Naive thymus-derived CD8-positive, alpha-beta T cell (primary cell): ENCODE measurements at regions not wholly inside any gene's neighbourhood (a gene's known extent, or its start where the extent isn't known, plus 50 kb on each side); places are given as distances from the start of the nearest gene placed in this dataset.
"Not testable (repeated sequence)": the region's sequence is repeated elsewhere in the genome, so short reads cannot be mapped to it uniquely, and the experiment has no call there.

Experiments used
- ATAC-seq, 2 donors: fragments of 150-1000 bp; cut with Tn5 transposase in 1 of 2; sonication (Bioruptor Pico), chemical (Tn5 transposase) in 1 of 2; 1 replicate in 1 of 2; 2 replicates in 1 of 2; pipeline ENCODE4 v1.10.0; 2021; ENCODE audit warnings: mild to moderate bottlenecking in 2 of 2, moderate library complexity in 2 of 2
- POLR2A ChIA-PET: fragments of 350-600 bp; sonication (Branson Sonifier 250); formaldehyde crosslinking; loops from one replicate; lab custom pipeline; 2021; ENCODE audit warnings: antibody characterized with exemption; lab: Charles Lee
- DNase-seq, 10 donors: peaks; one replicate each; pipeline versions ENCODE4 v3.0.0 to v3.0.0-alpha.2; 2020 to 2022
- H3K27ac Mint-ChIP-seq, 10 donors: one replicate each; pipeline ENCODE4 v1.8.0; 2020 to 2022; ENCODE audit warnings: mild to moderate bottlenecking in 10 of 10, mixed read lengths in 10 of 10, moderate library complexity in 4 of 10, inconsistent platforms in 1 of 10
- H3K27me3 Mint-ChIP-seq, 5 donors: one replicate each; pipeline ENCODE4 v1.8.0; 2021 to 2022; ENCODE audit warnings: mixed read lengths in 5 of 5
- H3K36me3 Mint-ChIP-seq, 3 donors: one replicate each; pipeline ENCODE4 v1.8.0; 2020 to 2022; ENCODE audit warnings: mixed read lengths in 3 of 3, mild to moderate bottlenecking in 2 of 3, inconsistent platforms in 1 of 3
- H3K4me1 Mint-ChIP-seq, 4 donors: one replicate each; pipeline ENCODE4 v1.8.0; 2021 to 2022; ENCODE audit warnings: mixed read lengths in 4 of 4
- H3K4me3 Mint-ChIP-seq, 10 donors: one replicate each; pipeline ENCODE4 v1.8.0; 2020 to 2022; ENCODE audit warnings: mild to moderate bottlenecking in 10 of 10, mixed read lengths in 10 of 10, moderate library complexity in 6 of 10, inconsistent platforms in 1 of 10
- H3K9me3 Mint-ChIP-seq, 9 donors: one replicate each; pipeline ENCODE4 v1.8.0; 2020 to 2022; ENCODE audit warnings: mixed read lengths in 9 of 9, mild to moderate bottlenecking in 3 of 9, inconsistent platforms in 1 of 9, moderate library complexity in 1 of 9

DNA sequence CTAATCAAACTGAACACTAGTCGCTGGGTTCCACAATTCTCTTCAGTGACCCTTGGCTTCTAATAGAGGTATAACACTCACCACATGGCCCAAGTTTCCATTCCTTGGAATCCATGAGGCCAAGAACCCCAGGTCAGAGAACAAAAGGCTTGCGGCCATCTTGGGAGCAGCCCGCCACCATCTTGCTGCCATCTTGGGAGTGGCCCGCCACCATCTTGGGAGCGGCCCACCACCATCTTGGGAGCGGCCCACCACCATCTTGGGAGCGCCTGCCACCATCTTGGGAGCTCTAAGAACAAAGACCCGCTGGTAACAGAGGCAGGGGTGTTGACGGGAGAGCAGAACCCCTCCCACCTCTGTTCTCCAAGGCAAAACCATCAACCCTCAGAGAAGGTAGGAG is 493.4 kb downstream of the MATN1 start:
- POLR2A ChIA-PET, result no interaction called here

GRCh38 chr1:30229557-30229956 is 493.8 kb downstream of the MATN1 start:
- Mint-ChIP-seq H3K27ac (no peak overlapping the region), H3K4me3 (no peak overlapping the region), H3K9me3 (no peaks in the 10 kb centered on the region), H3K27me3 (peaks cover 7 to 45% (median 13%) of the 10 kb centered on the region in 5 donors), H3K36me3 (no peaks in the 10 kb centered on the region), H3K4me1 (no peaks in the 10 kb centered on the region)
- DNase-seq (no peak), ATAC-seq (no peak)
- POLR2A ChIA-PET, result no interaction called here

More for the DNA sequence above, 493.4 kb downstream of the MATN1 start:
- no peaks in the 10 kb centered on the region for H3K9me3 Mint-ChIP-seq
- peaks cover 7 to 41% (median 11%) of the 10 kb centered on the region in 5 donors for H3K27me3 Mint-ChIP-seq
- H3K4me3 Mint-ChIP-seq, result no peak overlapping the region
- ATAC-seq (no peak), DNase-seq (no peak)
- H3K27ac Mint-ChIP-seq, result no peak overlapping the region
- H3K4me1 Mint-ChIP-seq, result no peaks in the 10 kb centered on the region
- H3K36me3 Mint-ChIP-seq, result no peaks in the 10 kb centered on the region

- POLR2A ChIA-PET, result no interaction called here
- Mint-ChIP-seq H3K4me1 (no peaks in the 10 kb centered on the region), H3K27me3 (peaks cover 7 to 38% (median 14%) of the 10 kb centered on the region in 5 donors), H3K27ac (no peak overlapping the region), H3K4me3 (no peak overlapping the region), H3K36me3 (no peaks in the 10 kb centered on the region), H3K9me3 (no peaks in the 10 kb centered on the region)
- ATAC-seq (no peak), DNase-seq (no peak)
Measured at GRCh38 chr1:30226648-30227047, 496.7 kb downstream of the MATN1 start.

GRCh38 chr1:30225357-30225756 is 498.0 kb downstream of the MATN1 start:
- no peak for DNase-seq
- no peak overlapping the region for H3K27ac Mint-ChIP-seq
- no peaks in the 10 kb centered on the region for H3K36me3 Mint-ChIP-seq
- peaks cover 7 to 48% (median 18%) of the 10 kb centered on the region in 5 donors for H3K27me3 Mint-ChIP-seq
- no peak for ATAC-seq
- H3K4me3 Mint-ChIP-seq, result no peak overlapping the region
- peaks cover 0 to 2% (median 0%) of the 10 kb centered on the region in 4 donors for H3K4me1 Mint-ChIP-seq
- no peaks in the 10 kb centered on the region for H3K9me3 Mint-ChIP-seq
- POLR2A ChIA-PET, result no interaction called here

GRCh38 chr1:30219675-30220074 is 503.7 kb downstream of the MATN1 start:
- Mint-ChIP-seq H3K4me3 (no peak overlapping the region), H3K9me3 (no peaks in the 10 kb centered on the region), H3K36me3 (no peaks in the 10 kb centered on the region), H3K27me3 (peaks cover 6 to 36% (median 16%) of the 10 kb centered on the region in 5 donors), H3K27ac (no peak overlapping the region), H3K4me1 (peaks cover 0 to 2% (median 0%) of the 10 kb centered on the region in 4 donors)
- ATAC-seq, result no peak
- DNase-seq, result no peak
- POLR2A ChIA-PET, result no interaction called here

DNA sequence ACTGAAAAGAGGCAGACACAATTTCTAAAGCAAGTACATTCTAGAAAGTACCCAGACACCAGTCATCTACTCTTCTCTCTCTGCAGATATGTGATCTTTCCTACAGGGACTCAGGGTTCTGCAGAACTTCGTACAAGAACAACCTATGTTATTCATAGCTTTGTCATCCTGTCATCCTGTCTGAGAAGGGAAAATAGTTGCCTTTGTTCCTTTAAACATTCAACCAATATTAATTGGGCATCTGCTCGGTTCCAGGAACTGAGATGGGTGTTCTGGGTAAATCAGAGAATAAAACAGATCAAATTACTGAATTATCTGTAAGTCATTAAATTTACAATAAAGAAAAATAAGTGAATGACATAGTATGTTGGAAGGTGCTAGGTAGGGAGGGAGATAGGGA is 504.9 kb downstream of the MATN1 start:
- POLR2A ChIA-PET, result no interaction called here
- H3K4me3 Mint-ChIP-seq, result no peak overlapping the region
- peaks cover 6 to 40% (median 21%) of the 10 kb centered on the region in 5 donors for H3K27me3 Mint-ChIP-seq
- H3K4me1 Mint-ChIP-seq, result peaks cover 0 to 2% (median 0%) of the 10 kb centered on the region in 4 donors
- no peak for DNase-seq
- no peak for ATAC-seq
- no peaks in the 10 kb centered on the region for H3K9me3 Mint-ChIP-seq
- no peaks in the 10 kb centered on the region for H3K36me3 Mint-ChIP-seq
- H3K27ac Mint-ChIP-seq, result no peak overlapping the region

GRCh38 chr1:30216602-30217001 is 506.8 kb downstream of the MATN1 start:
- Mint-ChIP-seq H3K4me3 (no peak overlapping the region), H3K36me3 (no peaks in the 10 kb centered on the region), H3K27me3 (peaks cover 6 to 42% (median 27%) of the 10 kb centered on the region in 5 donors), H3K4me1 (peaks cover 0 to 2% (median 0%) of the 10 kb centered on the region in 4 donors), H3K9me3 (no peaks in the 10 kb centered on the region), H3K27ac (no peak overlapping the region)
- POLR2A ChIA-PET, result no interaction called here
- no peak for ATAC-seq
- DNase-seq, result no peak

- POLR2A ChIA-PET, result no interaction called here
- H3K9me3 Mint-ChIP-seq, result no peaks in the 10 kb centered on the region
- no peak for ATAC-seq
- no peaks in the 10 kb centered on the region for H3K36me3 Mint-ChIP-seq
- no peaks in the 10 kb centered on the region for H3K4me1 Mint-ChIP-seq
- H3K27me3 Mint-ChIP-seq, result peaks cover 8 to 29% (median 26%) of the 10 kb centered on the region in 5 donors
- no peak for DNase-seq
- H3K27ac Mint-ChIP-seq, result no peak overlapping the region
- H3K4me3 Mint-ChIP-seq, result no peak overlapping the region
Measured at GRCh38 chr1:30213936-30214335, 509.4 kb downstream of the MATN1 start.

- DNase-seq, ATAC-seq, H3K9me3 Mint-ChIP-seq, H3K27ac Mint-ChIP-seq, POLR2A ChIA-PET, H3K4me3 Mint-ChIP-seq, H3K4me1 Mint-ChIP-seq, H3K36me3 Mint-ChIP-seq: not testable (repeated sequence)
- H3K27me3 Mint-ChIP-seq, result peaks cover 5 to 11% (median 10%) of the 10 kb centered on the region in 5 donors
Measured at GRCh38 chr1:30207962-30208361, 515.4 kb downstream of the MATN1 start.

DNA sequence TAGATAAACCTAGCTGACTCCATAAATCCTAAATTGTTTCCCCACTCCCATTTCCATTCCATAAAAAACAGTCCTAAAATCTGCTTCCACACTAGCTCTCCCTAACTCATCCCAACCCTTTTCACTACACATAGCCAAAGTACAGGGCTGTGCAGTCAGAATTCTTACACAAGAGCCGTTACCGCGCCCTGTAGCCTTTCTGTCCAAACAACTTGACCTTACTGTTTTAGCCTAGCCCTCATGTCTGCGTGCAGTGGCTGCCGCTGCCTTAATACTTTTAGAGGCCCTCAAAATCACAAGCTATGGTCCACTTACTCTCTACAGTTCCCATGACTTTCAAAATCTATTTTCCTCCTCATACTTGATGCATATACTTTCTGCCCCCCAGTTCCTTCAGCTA is 516.8 kb downstream of the MATN1 start:
- H3K27ac Mint-ChIP-seq, POLR2A ChIA-PET, H3K27me3 Mint-ChIP-seq, H3K9me3 Mint-ChIP-seq, H3K4me3 Mint-ChIP-seq, DNase-seq, H3K36me3 Mint-ChIP-seq, H3K4me1 Mint-ChIP-seq, ATAC-seq: not testable (repeated sequence)

DNA sequence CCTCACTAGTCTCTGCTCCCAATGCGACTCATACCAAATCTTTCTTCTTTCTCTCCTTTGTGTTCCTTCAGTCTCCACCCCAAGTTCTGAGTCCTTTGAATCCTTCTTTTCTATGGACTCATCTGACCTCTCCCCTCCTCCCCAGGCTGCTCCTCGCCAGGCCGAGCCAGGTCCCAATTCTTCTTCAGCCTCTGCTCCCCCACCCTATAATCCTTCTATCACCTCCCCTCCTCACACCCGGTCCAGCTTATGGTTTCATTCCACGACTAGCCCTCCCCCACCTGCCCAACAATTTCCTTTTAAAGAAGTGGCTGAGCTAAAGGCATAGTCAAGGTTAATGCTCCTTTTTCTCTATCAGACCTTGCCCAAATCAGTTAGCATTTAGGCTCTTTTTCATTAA is 518.5 kb downstream of the MATN1 start:
- POLR2A ChIA-PET, H3K27ac Mint-ChIP-seq, H3K4me3 Mint-ChIP-seq, H3K36me3 Mint-ChIP-seq, ATAC-seq, DNase-seq, H3K27me3 Mint-ChIP-seq, H3K4me1 Mint-ChIP-seq: not testable (repeated sequence)
- peaks cover 0 to 12% (median 3%) of the 10 kb centered on the region in 9 donors for H3K9me3 Mint-ChIP-seq

- Mint-ChIP-seq H3K27me3 (peaks cover 6 to 24% (median 21%) of the 10 kb centered on the region in 5 donors), H3K4me3 (no peak overlapping the region), H3K36me3 (no peaks in the 10 kb centered on the region), H3K4me1 (peaks cover 0 to 2% (median 0%) of the 10 kb centered on the region in 4 donors), H3K27ac (no peak overlapping the region), H3K9me3 (peaks cover 0 to 12% (median 3%) of the 10 kb centered on the region in 9 donors)
- ATAC-seq (no peak), DNase-seq (no peak)
- POLR2A ChIA-PET, result no interaction called here
Measured at GRCh38 chr1:30201015-30201414, 522.4 kb downstream of the MATN1 start.

GRCh38 chr1:30200161-30200560 is 523.2 kb downstream of the MATN1 start:
- ATAC-seq (no peak), DNase-seq (no peak)
- peaks cover 6 to 30% (median 25%) of the 10 kb centered on the region in 5 donors for H3K27me3 Mint-ChIP-seq
- peaks cover 0 to 2% (median 0%) of the 10 kb centered on the region in 4 donors for H3K4me1 Mint-ChIP-seq
- POLR2A ChIA-PET, result no interaction called here
- H3K27ac Mint-ChIP-seq, result no peak overlapping the region
- no peaks in the 10 kb centered on the region for H3K36me3 Mint-ChIP-seq
- H3K9me3 Mint-ChIP-seq, result peaks cover 0 to 12% (median 3%) of the 10 kb centered on the region in 9 donors
- no peak overlapping the region for H3K4me3 Mint-ChIP-seq

DNA sequence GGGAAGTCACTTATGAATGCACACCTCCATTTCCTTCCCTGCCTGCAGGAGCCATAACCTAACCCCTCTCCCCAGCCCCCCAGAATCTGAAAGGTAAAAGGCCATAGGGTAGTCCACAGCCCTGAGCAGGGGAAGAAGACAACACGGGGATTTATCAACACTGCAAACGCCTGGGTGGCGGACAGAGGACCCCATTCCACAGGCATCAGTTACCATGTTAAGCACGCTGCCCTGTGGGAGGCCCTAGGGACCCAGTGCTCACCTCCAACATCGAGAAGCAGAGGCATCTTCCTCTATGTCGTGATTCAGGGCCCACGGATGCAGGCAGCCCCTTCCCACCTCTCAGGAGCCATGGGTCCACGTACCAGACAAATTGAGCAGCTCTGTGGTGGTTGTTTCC is 523.8 kb downstream of the MATN1 start:
- peaks cover 0 to 12% (median 3%) of the 10 kb centered on the region in 9 donors for H3K9me3 Mint-ChIP-seq
- H3K27ac Mint-ChIP-seq, result no peak overlapping the region
- H3K27me3 Mint-ChIP-seq, result peaks cover 6 to 36% (median 29%) of the 10 kb centered on the region in 5 donors
- no peak for ATAC-seq
- DNase-seq, result no peak
- no peak overlapping the region for H3K4me3 Mint-ChIP-seq
- peaks cover 0 to 2% (median 0%) of the 10 kb centered on the region in 4 donors for H3K4me1 Mint-ChIP-seq
- POLR2A ChIA-PET, result no interaction called here
- H3K36me3 Mint-ChIP-seq, result no peaks in the 10 kb centered on the region
